ES-I3 (cell line): ENCODE measurements at regions not wholly inside any gene's neighbourhood (a gene's known extent, or its start where the extent isn't known, plus 50 kb on each side); places are given as distances from the start of the nearest gene placed in this dataset.

Experiments
- H3K36me3 ChIP-seq: 2 replicates; pipeline ENCODE4 v1.6.1; 2013; ENCODE audit warnings: mild to moderate bottlenecking, low read length, control low read depth, moderate library complexity; ENCODE audit not compliant: insufficient read depth
- H3K4me1 ChIP-seq: 2 replicates; pipeline ENCODE4 v1.6.1; 2013; ENCODE audit warnings: mild to moderate bottlenecking, control low read depth, low read length; ENCODE audit not compliant: insufficient read depth
- H3K9ac ChIP-seq: 2 replicates; pipeline ENCODE4 v1.6.1; 2013; ENCODE audit warnings: low read depth, mild to moderate bottlenecking, low read length, moderate library complexity
- H3K9me3 ChIP-seq: 2 replicates; pipeline ENCODE4 v1.6.1; 2013; ENCODE audit warnings: mild to moderate bottlenecking, low read length, moderate library complexity; ENCODE audit not compliant: control insufficient read depth, insufficient read depth

DNA sequence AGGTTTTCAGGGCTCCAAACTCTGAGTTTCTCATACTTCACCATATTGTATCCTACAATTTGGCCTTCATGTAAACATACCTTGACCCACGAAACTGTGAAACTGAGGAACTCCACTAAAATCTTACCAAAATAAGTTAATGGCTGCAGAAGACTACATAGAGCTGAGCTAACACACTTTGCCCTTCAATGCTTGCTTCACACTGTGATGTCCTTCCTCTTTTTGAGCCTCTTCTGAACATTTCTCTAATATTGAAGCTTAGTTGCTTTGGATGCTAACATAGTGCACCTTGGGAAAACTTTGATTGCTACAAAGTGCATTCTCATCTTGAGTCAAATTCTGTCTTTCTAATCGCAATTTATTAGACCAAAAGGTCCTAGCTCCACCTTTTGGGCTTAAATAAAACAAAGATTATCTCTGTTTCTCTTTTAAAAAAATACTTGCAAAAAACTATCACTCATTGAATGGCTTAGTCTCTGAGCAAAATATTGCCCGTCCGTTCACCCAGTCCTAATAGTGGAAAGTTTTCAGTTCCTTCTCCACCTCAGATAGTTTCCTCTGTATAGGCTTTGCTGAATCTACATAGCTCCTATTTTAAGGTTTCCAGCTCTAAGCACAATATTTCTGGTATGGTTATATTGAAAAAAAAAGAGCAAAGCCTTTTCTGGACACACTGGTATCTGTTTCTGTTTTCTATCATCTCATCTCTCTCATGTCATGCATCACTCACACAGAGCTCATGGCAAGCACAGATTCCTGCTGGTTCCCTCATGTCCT, 494.6 kb downstream of the RFPL4B start:
- Histone ChIP-seq H3K36me3 (no peaks in the 10 kb centered on the region), H3K9ac (no peak overlapping the region), H3K4me1 (no peaks in the 10 kb centered on the region), H3K9me3 (no peaks in the 10 kb centered on the region)

DNA sequence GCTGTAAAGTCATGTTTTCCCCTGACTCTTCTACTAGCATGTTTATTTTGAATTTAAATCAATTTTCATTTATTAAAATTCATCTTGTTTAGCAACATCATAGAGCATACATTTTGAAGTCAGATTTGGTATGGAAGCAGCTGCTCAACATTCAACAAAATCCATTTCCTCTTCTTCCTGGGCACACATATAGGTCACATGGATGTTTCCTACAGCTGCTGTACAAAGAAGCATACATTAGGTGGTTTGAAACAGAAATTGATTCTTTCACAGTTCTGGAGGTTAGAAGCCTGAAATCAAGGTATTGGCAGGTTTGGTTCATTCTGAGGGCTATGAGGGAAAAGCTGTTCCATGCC, 495.2 kb downstream of the RFPL4B start:
- H3K9me3 ChIP-seq = no peaks in the 10 kb centered on the region
- no peak overlapping the region for H3K9ac ChIP-seq
- no peaks in the 10 kb centered on the region for H3K4me1 ChIP-seq
- no peaks in the 10 kb centered on the region for H3K36me3 ChIP-seq

DNA sequence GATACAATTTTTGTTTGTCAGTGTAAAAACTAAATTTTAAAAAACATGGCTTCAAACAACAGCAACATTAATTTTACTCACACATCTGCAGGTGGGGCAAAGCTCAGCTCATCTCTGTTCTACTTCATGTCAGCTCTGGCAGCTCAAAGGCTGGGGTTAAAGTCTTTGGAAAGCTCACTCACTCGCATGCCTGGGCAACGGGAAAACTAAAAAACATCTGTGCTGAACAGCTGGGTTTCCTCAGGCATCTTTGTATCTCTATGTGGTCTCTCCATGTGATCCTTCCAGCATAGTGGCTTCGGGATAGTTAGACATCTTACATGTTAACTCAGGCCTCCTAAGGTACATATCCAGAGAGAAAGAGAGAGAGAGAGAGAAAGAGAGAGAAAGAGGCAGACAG, 499.6 kb downstream of the RFPL4B start:
- Histone ChIP-seq H3K36me3 (no peaks in the 10 kb centered on the region), H3K4me1 (no peaks in the 10 kb centered on the region), H3K9ac (no peak overlapping the region), H3K9me3 (no peaks in the 10 kb centered on the region)

GRCh38 chr6:112851146-112851545, 504.0 kb downstream of the RFPL4B start:
- no peaks in the 10 kb centered on the region for H3K4me1 ChIP-seq
- H3K36me3 ChIP-seq = no peaks in the 10 kb centered on the region
- no peaks in the 10 kb centered on the region for H3K9me3 ChIP-seq
- H3K9ac ChIP-seq = no peak overlapping the region

DNA sequence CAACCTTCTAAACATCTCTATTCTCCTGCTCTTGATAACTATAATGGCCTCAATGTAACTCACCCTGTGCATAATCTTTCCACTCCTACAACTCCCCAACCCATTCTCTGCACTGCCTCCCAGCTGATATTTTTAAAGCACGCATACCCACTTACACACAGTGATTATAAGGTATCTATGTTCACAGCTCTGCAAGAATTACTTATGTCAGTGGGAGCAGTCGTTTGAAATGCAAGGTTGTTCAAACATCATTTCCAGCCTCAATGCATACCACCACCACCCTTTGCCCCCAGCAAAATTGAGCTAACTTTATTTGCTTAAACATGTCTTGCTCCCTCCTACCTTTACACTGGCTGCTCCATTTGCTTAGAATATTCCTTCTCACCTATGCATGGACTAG, 506.0 kb downstream of the RFPL4B start:
- H3K4me1 ChIP-seq = no peaks in the 10 kb centered on the region
- no peaks in the 10 kb centered on the region for H3K36me3 ChIP-seq
- H3K9me3 ChIP-seq = no peaks in the 10 kb centered on the region
- no peak overlapping the region for H3K9ac ChIP-seq

- no peaks in the 10 kb centered on the region for H3K4me1 ChIP-seq
- no peaks in the 10 kb centered on the region for H3K9me3 ChIP-seq
- no peak overlapping the region for H3K9ac ChIP-seq
- no peaks in the 10 kb centered on the region for H3K36me3 ChIP-seq
Observed at GRCh38 chr6:112863753-112864152, 516.6 kb downstream of the RFPL4B start.

- Histone ChIP-seq H3K9ac (no peak overlapping the region), H3K36me3 (no peaks in the 10 kb centered on the region), H3K9me3 (no peaks in the 10 kb centered on the region), H3K4me1 (no peaks in the 10 kb centered on the region)
Observed at GRCh38 chr6:112865131-112865530, 518.0 kb downstream of the RFPL4B start.

- no peak overlapping the region for H3K9ac ChIP-seq
- H3K9me3 ChIP-seq = no peaks in the 10 kb centered on the region
- H3K36me3 ChIP-seq = no peaks in the 10 kb centered on the region
- peaks cover 6% of the 10 kb centered on the region; the same call in 1 of the 2 replicates for H3K4me1 ChIP-seq
Observed at GRCh38 chr6:112874881-112875280, 527.8 kb downstream of the RFPL4B start.

- Histone ChIP-seq H3K9ac (no peak overlapping the region), H3K9me3 (no peaks in the 10 kb centered on the region), H3K4me1 (peaks cover 6% of the 10 kb centered on the region; the same call in 1 of the 2 replicates), H3K36me3 (no peaks in the 10 kb centered on the region)
Observed at GRCh38 chr6:112877134-112878100, 530.3 kb downstream of the RFPL4B start.

- H3K36me3 ChIP-seq = no peaks in the 10 kb centered on the region
- no peaks in the 10 kb centered on the region for H3K9me3 ChIP-seq
- peak overlapping the region; percentile 63; the same call in 1 of the 2 replicates for H3K9ac ChIP-seq
- H3K4me1 ChIP-seq = peaks cover under 1% of the 10 kb centered on the region; the same call in 1 of the 2 replicates
Observed at GRCh38 chr6:112879920-112880413, 532.8 kb downstream of the RFPL4B start.

GRCh38 chr6:112881027-112881426, 533.9 kb downstream of the RFPL4B start:
- Histone ChIP-seq H3K9ac (peak overlapping the region; percentile 63; the same call in 1 of the 2 replicates), H3K4me1 (no peaks in the 10 kb centered on the region), H3K36me3 (no peaks in the 10 kb centered on the region), H3K9me3 (no peaks in the 10 kb centered on the region)

DNA sequence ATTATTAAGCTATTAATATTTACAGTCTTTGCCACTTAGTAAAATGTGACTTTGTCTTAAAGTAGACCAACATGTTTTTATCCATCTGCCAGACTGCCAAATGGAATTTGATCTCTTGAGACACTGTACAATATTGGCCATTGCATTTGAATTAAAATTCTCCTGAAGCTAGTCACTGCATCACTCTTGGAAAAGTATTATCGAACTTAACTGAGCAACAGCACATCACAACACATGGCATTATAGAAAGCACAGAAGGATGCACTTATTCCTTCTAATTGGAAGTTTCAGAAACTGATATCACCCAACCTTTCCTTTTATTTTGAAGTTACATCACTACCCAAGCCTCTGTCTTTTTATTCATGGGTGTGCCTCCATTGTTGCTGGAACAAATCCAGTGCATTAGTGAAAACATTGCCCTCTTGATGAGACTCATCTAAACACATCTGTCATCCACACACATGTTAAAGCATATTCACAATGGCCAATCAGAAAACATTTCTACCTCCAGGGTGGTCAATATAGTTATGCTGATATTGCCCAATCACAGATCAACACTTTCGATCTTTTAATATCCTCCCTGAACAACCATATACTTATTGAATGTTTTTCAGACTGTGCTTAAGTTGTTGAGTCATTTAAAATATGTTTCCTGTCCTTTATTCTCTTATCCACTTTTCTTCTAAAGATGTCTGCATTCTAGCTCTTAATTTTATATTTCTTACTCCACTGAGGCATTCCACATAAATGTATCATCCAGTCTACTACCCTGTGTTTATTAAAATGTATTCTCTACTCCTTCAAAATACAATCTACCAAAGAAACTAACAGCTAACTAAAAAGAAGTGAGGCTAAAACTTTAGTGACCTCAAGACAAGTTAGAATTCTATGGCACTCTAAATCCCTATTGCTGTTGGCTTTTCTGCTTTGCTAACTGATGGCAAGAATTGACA, 535.0 kb downstream of the RFPL4B start:
- H3K36me3 ChIP-seq = no peaks in the 10 kb centered on the region
- H3K4me1 ChIP-seq = no peaks in the 10 kb centered on the region
- H3K9ac ChIP-seq = no peak overlapping the region
- H3K9me3 ChIP-seq = no peaks in the 10 kb centered on the region

DNA sequence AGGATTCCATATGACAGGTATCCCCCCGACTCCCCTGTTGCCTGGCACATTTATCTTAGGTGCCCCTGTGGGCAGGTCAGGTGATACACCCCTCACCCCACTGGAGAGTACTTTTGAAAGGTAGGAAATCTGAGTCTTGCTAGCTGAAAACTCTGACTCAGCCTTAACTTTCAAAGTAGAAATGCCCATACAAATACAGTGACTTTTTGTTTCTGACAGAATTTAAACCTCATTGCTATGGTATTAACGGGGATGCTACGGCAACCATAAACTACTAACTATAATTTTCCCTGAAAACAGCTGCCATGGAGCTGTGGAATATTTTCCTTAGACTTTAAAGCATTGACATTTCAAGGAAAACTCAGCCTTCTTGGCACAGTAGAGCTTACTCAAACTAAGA, 536.0 kb downstream of the RFPL4B start:
- Histone ChIP-seq H3K4me1 (no peaks in the 10 kb centered on the region), H3K9me3 (no peaks in the 10 kb centered on the region), H3K36me3 (no peaks in the 10 kb centered on the region), H3K9ac (no peak overlapping the region)

DNA sequence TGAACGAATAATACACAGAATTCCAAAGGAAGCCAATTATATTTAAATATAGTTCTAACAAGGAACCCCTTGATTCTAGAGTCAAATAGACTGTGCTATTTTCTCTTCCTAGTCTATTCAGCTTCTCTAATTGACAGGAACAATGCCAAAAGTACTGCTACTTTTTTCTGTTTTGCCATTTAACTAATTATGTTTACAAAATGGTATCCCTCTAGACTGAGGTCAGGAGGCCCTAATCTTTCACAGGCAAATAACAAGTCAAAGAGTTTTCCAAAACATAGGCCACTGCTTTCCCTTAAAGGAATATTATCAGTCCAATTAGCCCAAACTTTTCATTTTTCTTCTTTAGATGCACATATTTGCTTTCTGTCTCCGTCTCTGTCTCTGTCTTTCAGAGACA, 539.3 kb downstream of the RFPL4B start:
- Histone ChIP-seq H3K4me1 (no peaks in the 10 kb centered on the region), H3K9ac (no peak overlapping the region), H3K36me3 (no peaks in the 10 kb centered on the region), H3K9me3 (no peaks in the 10 kb centered on the region)
